ENCODE measurements at regions not wholly inside any gene's neighbourhood (a gene's known extent, or its start where the extent isn't known, plus 50 kb on each side); places are given as distances from the start of the nearest gene placed in this dataset.

DNA sequence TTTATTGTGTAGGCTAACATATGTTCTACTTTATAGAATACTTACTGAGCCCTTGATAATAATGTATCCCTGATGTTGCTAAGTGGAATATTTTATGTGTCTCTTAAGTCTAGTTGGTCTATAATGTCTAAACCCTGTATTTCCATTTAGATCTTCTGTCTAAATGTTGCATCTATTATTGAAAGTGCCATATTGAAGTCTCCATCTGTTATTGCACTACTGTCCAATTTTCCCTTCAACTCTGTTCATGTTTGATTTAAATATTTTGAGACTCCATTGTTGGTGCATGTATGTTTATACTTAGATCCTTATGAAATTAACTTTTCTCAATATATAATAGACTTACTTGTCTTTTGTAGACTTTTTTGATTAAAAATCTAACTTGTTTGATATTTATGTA is 924.5 kb upstream of the KCND2 start:
- no peak for TF ChIP-seq POLR2AphosphoS5 (IDR thresholded peaks at IDR 0.05; ENCODE audit: insufficient read depth in 1 of 2, low read depth in 1 of 2)
- TF ChIP-seq, protein P1, sequence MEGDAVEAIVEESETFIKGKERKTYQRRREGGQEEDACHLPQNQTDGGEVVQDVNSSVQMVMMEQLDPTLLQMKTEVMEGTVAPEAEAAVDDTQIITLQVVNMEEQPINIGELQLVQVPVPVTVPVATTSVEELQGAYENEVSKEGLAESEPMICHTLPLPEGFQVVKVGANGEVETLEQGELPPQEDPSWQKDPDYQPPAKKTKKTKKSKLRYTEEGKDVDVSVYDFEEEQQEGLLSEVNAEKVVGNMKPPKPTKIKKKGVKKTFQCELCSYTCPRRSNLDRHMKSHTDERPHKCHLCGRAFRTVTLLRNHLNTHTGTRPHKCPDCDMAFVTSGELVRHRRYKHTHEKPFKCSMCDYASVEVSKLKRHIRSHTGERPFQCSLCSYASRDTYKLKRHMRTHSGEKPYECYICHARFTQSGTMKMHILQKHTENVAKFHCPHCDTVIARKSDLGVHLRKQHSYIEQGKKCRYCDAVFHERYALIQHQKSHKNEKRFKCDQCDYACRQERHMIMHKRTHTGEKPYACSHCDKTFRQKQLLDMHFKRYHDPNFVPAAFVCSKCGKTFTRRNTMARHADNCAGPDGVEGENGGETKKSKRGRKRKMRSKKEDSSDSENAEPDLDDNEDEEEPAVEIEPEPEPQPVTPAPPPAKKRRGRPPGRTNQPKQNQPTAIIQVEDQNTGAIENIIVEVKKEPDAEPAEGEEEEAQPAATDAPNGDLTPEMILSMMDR (IDR thresholded peaks at IDR 0.05): no peak
- no peak for TF ChIP-seq POLR2A (IDR thresholded peaks at IDR 0.05)
- Histone ChIP-seq H3K4me1 (no peaks in the 10 kb centered on the region), H3K36me3 (no peaks in the 10 kb centered on the region), H3K27me3 (no peaks in the 10 kb centered on the region), H3K9me3 (no peaks in the 10 kb centered on the region), H3K27ac (no peak overlapping the region), H3K4me3 (no peak overlapping the region)
- no peak for DNase-seq (ENCODE audit: extremely low spot score in 2 of 2)
- intact Hi-C loops (cut with DNase I): no loop called here

DNA sequence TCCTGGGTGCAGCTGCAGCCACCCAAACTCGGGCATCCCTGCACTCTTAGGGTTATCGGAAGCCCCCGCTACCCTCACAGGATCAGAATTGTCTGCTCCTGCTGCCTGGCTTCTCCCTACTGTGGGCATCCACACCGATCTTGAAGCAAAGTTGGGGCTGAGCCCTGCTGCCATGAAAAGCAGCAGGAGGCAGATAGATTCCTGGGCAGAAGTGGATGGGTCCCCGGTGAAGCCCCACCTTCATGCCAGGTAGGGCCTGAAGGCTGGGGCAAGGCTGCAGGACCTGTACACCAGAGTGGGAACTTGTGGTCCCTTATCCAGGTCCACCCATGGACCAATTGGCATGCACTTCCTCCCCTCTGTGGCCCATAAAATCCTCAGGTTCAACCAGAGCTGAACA is 922.6 kb upstream of the KCND2 start:
- Histone ChIP-seq H3K4me3 (no peak overlapping the region), H3K36me3 (no peaks in the 10 kb centered on the region), H3K27me3 (no peaks in the 10 kb centered on the region), H3K4me1 (no peaks in the 10 kb centered on the region), H3K9me3 (no peaks in the 10 kb centered on the region), H3K27ac (no peak overlapping the region)
- intact Hi-C loops (cut with DNase I): no loop called here
- DNase-seq (ENCODE audit: extremely low spot score in 2 of 2): no peak
- TF ChIP-seq POLR2AphosphoS5 (IDR thresholded peaks at IDR 0.05; ENCODE audit: insufficient read depth in 1 of 2, low read depth in 1 of 2) (no peak), POLR2A (IDR thresholded peaks at IDR 0.05) (no peak)
- TF ChIP-seq, protein P1 (IDR thresholded peaks at IDR 0.05): no peak

DNA sequence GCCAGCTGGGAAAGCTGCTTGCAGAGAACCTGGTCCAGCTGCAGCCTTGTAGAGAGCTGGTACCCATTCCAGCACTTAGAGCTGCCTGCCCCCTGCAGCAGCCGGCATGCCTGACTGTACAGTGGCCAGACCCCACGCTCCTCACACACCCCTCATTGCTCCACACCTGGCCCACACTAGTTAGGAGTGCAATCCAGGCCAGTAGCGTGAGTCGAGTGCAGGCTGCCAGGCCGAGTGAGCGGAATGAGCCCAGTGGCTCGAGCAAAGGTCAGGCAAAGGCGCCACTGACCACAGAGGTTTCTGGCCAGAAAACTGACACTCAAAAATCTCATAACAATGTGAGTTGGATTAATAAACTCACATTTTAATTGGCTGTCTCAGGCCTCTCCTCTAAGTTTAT is 921.7 kb upstream of the KCND2 start:
- intact Hi-C loops (cut with DNase I): no loop called here
- TF ChIP-seq, protein P1 (IDR thresholded peaks at IDR 0.05): no peak
- TF ChIP-seq POLR2A (IDR thresholded peaks at IDR 0.05) (no peak), POLR2AphosphoS5 (IDR thresholded peaks at IDR 0.05; ENCODE audit: insufficient read depth in 1 of 2, low read depth in 1 of 2) (no peak)
- no peak for DNase-seq (ENCODE audit: extremely low spot score in 2 of 2)
- Histone ChIP-seq H3K4me1 (no peaks in the 10 kb centered on the region), H3K27ac (no peak overlapping the region), H3K27me3 (no peaks in the 10 kb centered on the region), H3K4me3 (no peak overlapping the region), H3K9me3 (no peaks in the 10 kb centered on the region), H3K36me3 (no peaks in the 10 kb centered on the region)

DNA sequence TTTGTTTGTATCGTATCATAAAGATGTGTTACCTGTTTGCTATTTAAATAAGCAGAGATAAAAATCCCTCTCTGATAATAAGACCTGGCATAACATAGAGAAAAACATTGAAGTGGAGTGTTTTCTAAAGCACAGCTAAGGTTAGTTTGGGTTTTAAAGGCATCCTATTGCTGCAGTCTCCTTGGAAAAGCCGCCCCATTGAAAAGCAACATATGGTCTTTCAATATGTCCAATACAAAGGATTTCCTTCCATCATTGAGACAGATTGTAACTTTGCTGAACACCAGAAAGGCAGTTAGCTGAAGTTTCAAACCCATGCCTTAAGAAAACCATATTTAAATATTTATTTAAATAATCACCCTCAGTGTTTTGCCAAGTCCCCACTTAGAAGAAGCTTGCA is 898.5 kb upstream of the KCND2 start:
- TF ChIP-seq POLR2A (IDR thresholded peaks at IDR 0.05) (no peak), POLR2AphosphoS5 (IDR thresholded peaks at IDR 0.05; ENCODE audit: insufficient read depth in 1 of 2, low read depth in 1 of 2) (no peak)
- TF ChIP-seq, protein P1 (IDR thresholded peaks at IDR 0.05): no peak
- intact Hi-C loops (cut with DNase I): no loop called here
- Histone ChIP-seq H3K27me3 (no peaks in the 10 kb centered on the region), H3K36me3 (no peaks in the 10 kb centered on the region), H3K4me3 (no peak overlapping the region), H3K27ac (no peak overlapping the region), H3K9me3 (no peaks in the 10 kb centered on the region), H3K4me1 (no peaks in the 10 kb centered on the region)
- no peak for DNase-seq (ENCODE audit: extremely low spot score in 2 of 2)

DNA sequence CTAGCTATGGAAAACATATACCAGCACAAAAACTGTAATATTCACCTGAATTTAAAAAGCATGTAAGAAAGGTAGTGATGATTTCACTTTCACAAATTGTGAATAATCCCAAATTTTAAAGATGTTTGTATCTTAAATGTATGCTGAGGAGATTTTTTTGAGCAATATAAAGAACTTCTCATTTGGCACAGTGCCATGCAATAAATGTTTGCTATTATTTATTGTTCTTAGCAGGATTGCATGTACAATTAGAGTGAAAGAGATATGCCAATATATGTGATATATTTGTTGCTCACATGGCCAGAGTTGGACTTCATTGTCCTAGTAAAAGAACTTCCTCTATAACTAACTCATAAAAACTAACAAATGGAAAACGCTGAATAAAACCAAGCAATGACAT is 895.1 kb upstream of the KCND2 start:
- Histone ChIP-seq H3K36me3 (no peaks in the 10 kb centered on the region), H3K27ac (no peak overlapping the region), H3K4me3 (no peak overlapping the region), H3K4me1 (no peaks in the 10 kb centered on the region), H3K27me3 (no peaks in the 10 kb centered on the region), H3K9me3 (no peaks in the 10 kb centered on the region)
- TF ChIP-seq POLR2A (IDR thresholded peaks at IDR 0.05): no peak
- TF ChIP-seq, protein P1 (IDR thresholded peaks at IDR 0.05): no peak
- TF ChIP-seq POLR2AphosphoS5 (IDR thresholded peaks at IDR 0.05; ENCODE audit: insufficient read depth in 1 of 2, low read depth in 1 of 2): no peak
- intact Hi-C loops (cut with DNase I): no loop called here
- DNase-seq (ENCODE audit: extremely low spot score in 2 of 2): no peak

Data from vagina (tissue), 2 donors.